Chondrocyte (in vitro differentiated cells): ENCODE measurements at regions not wholly inside any gene's neighbourhood (a gene's known extent, or its start where the extent isn't known, plus 50 kb on each side); places are given as distances from the start of the nearest gene placed in this dataset.
"Not testable (repeated sequence)": the region's sequence is repeated elsewhere in the genome, so short reads cannot be mapped to it uniquely, and the experiment has no call there.

Experiments used
- DNase-seq: peaks from one replicate; pipeline ENCODE4 v3.0.0; 2021; ENCODE audit warnings: mixed read lengths, low spot score
- H3K27ac Mint-ChIP-seq: one replicate; pipeline ENCODE4 v1.8.0; 2021; ENCODE audit warnings: mild to moderate bottlenecking, moderate library complexity, mixed read lengths; ENCODE audit not compliant: unreplicated experiment
- H3K27me3 Mint-ChIP-seq: 2 replicates; pipeline ENCODE4 v1.8.0; 2021; ENCODE audit warnings: low read depth, mixed read lengths
- H3K36me3 Mint-ChIP-seq: 2 replicates; pipeline ENCODE4 v1.8.0; 2021; ENCODE audit warnings: low read depth, mixed read lengths
- H3K4me1 Mint-ChIP-seq: 2 replicates; pipeline ENCODE4 v1.8.0; 2021; ENCODE audit warnings: low read depth, mild to moderate bottlenecking, mixed read lengths
- H3K4me3 Mint-ChIP-seq: one replicate; pipeline ENCODE4 v1.8.0; 2021; ENCODE audit warnings: mild to moderate bottlenecking, moderate library complexity, mixed read lengths; ENCODE audit not compliant: unreplicated experiment
- H3K9me3 Mint-ChIP-seq: 2 replicates; pipeline ENCODE4 v1.8.0; 2021; ENCODE audit warnings: low read depth, mixed read lengths
- TF ChIP-seq, protein P1 (sequence below): fragments of 200-600 bp; sonication (generic); IDR thresholded peaks from 2 replicates; pipeline ENCODE4 v1.5.0; 2021; ENCODE audit warnings: antibody characterized with exemption, mild to moderate bottlenecking, moderate library complexity

DNA sequence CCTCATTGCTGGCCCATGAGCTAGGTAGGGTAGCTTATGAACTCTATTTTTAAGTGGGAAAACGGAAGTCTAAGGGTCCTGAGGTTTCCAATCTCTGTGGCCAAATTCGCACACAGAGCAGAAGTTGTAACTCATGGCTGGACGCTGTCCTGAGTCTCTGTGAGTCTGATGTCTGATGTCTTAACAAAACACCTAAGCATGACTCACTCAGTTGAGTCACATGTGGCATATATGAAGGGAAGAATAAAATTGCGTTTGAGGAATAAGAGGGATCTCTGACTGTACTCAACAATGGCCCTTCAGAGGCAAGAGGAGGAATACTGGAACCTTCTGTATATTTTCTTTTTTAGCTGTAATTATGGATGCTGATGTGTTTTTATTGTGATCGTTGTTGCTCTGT is 569.7 kb downstream of the RIT2 start:
- Mint-ChIP-seq H3K36me3 (no peaks in the 10 kb centered on the region), H3K4me1 (peaks cover 3% of the 10 kb centered on the region), H3K9me3 (no peaks in the 10 kb centered on the region), H3K27ac (peak overlapping the region; percentile 19), H3K27me3 (peaks cover 3% of the 10 kb centered on the region), H3K4me3 (no peak overlapping the region)
- TF ChIP-seq, protein P1, sequence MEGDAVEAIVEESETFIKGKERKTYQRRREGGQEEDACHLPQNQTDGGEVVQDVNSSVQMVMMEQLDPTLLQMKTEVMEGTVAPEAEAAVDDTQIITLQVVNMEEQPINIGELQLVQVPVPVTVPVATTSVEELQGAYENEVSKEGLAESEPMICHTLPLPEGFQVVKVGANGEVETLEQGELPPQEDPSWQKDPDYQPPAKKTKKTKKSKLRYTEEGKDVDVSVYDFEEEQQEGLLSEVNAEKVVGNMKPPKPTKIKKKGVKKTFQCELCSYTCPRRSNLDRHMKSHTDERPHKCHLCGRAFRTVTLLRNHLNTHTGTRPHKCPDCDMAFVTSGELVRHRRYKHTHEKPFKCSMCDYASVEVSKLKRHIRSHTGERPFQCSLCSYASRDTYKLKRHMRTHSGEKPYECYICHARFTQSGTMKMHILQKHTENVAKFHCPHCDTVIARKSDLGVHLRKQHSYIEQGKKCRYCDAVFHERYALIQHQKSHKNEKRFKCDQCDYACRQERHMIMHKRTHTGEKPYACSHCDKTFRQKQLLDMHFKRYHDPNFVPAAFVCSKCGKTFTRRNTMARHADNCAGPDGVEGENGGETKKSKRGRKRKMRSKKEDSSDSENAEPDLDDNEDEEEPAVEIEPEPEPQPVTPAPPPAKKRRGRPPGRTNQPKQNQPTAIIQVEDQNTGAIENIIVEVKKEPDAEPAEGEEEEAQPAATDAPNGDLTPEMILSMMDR, result no peak
- no peak for DNase-seq

DNA sequence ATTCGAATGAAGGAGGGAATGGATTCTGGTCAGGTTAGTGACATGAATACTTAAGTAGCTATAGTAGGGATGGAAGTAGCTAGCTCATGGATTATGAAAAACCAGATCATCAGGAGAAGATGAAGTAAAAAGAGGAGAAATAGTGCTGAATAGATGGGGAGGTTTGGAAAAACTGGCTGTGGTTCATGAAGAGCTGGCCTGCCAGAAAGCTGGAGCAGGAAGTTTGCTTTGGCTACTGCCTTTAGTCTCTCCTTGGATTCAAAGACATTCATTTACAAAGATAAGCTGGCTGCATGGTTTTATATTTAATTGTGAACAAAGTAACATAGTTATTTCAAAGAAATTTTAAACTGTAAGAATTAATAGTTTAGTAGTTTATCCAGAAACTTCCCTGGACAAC is 567.0 kb downstream of the RIT2 start:
- H3K4me3 Mint-ChIP-seq, result no peak overlapping the region
- no peaks in the 10 kb centered on the region for H3K36me3 Mint-ChIP-seq
- no peak overlapping the region for H3K27ac Mint-ChIP-seq
- no peak for DNase-seq
- H3K9me3 Mint-ChIP-seq, result no peaks in the 10 kb centered on the region
- TF ChIP-seq, protein P1, result no peak
- H3K4me1 Mint-ChIP-seq, result peaks cover 3% of the 10 kb centered on the region
- H3K27me3 Mint-ChIP-seq, result no peaks in the 10 kb centered on the region

DNA sequence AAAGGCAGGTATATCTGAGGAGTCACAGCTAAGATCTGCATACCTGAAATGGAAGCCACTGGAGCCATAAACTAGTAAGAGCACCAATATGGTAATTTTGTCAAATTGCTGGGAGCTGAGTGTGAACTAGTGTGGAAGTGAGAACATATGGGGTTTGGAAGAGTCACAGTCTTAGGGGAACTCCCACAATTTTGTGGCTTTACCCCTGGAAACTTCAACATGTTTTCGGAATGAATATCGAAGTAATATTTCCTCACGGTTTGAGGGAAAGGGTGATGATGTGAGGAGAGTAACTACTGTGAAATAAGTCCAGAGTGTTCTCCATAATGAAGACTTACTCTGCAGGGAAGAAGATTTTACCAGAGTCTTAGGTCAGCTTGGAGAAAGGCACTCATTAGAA is 565.9 kb downstream of the RIT2 start:
- DNase-seq, result no peak
- H3K27me3 Mint-ChIP-seq, result peaks cover under 1% of the 10 kb centered on the region
- H3K4me3 Mint-ChIP-seq, result no peak overlapping the region
- no peaks in the 10 kb centered on the region for H3K9me3 Mint-ChIP-seq
- no peaks in the 10 kb centered on the region for H3K36me3 Mint-ChIP-seq
- H3K4me1 Mint-ChIP-seq, result peaks cover 3% of the 10 kb centered on the region
- no peak overlapping the region for H3K27ac Mint-ChIP-seq
- TF ChIP-seq, protein P1, result no peak

DNA sequence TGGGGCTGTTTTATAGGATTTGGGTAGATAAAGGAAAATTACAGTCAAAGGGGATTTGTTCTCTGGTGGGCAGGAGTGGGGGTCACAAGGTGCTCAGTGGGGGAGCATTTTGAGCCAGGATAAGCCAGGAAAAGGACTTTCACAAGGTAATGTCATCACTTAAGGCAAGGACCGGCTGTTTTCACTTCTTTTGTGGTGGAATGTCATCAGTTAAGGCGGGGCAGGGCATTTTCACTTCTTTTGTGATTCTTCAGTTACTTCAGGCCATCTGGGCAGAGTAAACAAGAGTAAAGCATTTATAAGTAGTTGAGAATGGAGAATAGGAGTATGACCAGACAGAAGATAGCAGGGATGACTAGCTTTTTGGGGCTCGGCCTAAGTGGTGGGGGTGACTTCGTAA is 562.9 kb downstream of the RIT2 start:
- not testable (repeated sequence) for H3K9me3 Mint-ChIP-seq, H3K27me3 Mint-ChIP-seq, H3K27ac Mint-ChIP-seq, DNase-seq, H3K4me1 Mint-ChIP-seq, H3K4me3 Mint-ChIP-seq, H3K36me3 Mint-ChIP-seq

DNA sequence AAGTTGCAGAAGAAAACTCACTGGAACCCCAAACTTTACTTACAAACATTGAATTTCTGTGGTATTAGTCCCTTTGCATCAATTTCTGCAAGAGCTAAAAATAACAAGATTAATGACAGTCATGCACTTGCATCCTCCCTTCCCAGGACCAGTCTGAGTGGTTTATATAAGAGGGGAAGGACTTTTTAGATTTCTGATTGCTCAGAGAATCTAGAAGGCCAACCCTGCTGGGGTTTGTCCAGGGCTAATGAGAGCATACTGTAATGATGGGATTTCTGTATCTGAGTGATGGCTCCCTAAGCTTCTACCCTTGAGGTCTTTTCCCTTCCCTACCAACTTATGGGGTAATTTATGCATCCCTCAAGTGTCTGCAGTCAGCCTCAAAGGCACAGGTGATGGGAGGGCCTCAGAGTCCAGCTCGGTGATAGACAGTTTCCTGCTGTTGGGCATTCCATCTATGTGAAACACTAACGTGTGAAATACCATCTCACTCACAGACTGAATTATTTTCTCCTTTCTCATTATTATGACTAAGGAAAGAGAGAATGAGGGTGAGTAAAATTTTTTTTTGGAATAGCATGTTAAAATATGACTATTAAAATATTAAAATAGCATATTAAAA is 556.3 kb downstream of the RIT2 start:
- no peaks in the 10 kb centered on the region for H3K36me3 Mint-ChIP-seq
- no peak for DNase-seq
- H3K4me1 Mint-ChIP-seq, result peaks cover 8% of the 10 kb centered on the region
- no peak overlapping the region for H3K27ac Mint-ChIP-seq
- H3K9me3 Mint-ChIP-seq, result no peaks in the 10 kb centered on the region
- H3K4me3 Mint-ChIP-seq, result no peak overlapping the region
- H3K27me3 Mint-ChIP-seq, result peaks cover 2% of the 10 kb centered on the region
- TF ChIP-seq, protein P1, result no peak

DNA sequence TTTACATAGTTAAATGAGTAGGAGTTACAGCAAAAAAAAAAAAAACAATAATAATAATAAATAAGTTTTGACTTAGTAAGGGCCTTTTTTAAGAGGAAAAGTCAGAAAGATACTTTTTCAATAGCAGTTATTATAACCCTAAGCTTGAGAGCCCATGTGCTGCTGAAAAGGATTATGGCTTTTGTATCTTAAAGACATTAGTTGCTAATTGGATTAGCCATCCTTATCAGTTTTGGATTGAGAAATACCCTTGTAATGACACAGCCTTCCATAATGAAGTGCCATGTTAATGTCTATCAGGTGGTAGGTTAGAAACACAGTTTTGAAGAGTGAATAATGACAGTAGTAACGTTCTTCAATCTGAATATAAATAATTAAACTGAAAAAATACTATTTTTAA is 554.0 kb downstream of the RIT2 start:
- DNase-seq, result no peak
- H3K9me3 Mint-ChIP-seq, result no peaks in the 10 kb centered on the region
- H3K36me3 Mint-ChIP-seq, result no peaks in the 10 kb centered on the region
- H3K27ac Mint-ChIP-seq, result no peak overlapping the region
- H3K27me3 Mint-ChIP-seq, result no peaks in the 10 kb centered on the region
- TF ChIP-seq, protein P1, result no peak
- no peak overlapping the region for H3K4me3 Mint-ChIP-seq
- peaks cover 12% of the 10 kb centered on the region for H3K4me1 Mint-ChIP-seq
